Right atrium auricular region (tissue), 2 donors: ENCODE measurements at regions not wholly inside any gene's neighbourhood (a gene's known extent, or its start where the extent isn't known, plus 50 kb on each side); places are given as distances from the start of the nearest gene placed in this dataset.
"Not testable (repeated sequence)": the region's sequence is repeated elsewhere in the genome, so short reads cannot be mapped to it uniquely, and the experiment has no call there.

ENCODE experiments used
- DNase-seq: peaks from one replicate; pipeline ENCODE4 v3.0.0-alpha.2; 2019; ENCODE audit warnings: low spot score
- H3K27ac ChIP-seq, 2 donors: fragments of 200-600 bp; sonication (generic); 1 replicate in 1 of 2; 2 replicates in 1 of 2; pipeline ENCODE4 v1.5.1; 2016 to 2019
- H3K27me3 ChIP-seq, 2 donors: fragments of 200-600 bp; sonication (generic); one replicate each; pipeline versions ENCODE4 v1.5.1 to v1.6.0; 2017 to 2019
- H3K36me3 ChIP-seq: fragments of 200-600 bp; sonication (generic); one replicate; pipeline ENCODE4 v1.5.1; 2016
- H3K4me1 ChIP-seq, 2 donors: fragments of 200-600 bp; sonication (generic); one replicate each; pipeline versions ENCODE4 v1.5.1 to v1.6.0; 2017 to 2019
- H3K4me3 ChIP-seq, 2 donors: fragments of 200-600 bp; sonication (generic); 1 replicate in 1 of 2; 2 replicates in 1 of 2; pipeline ENCODE4 v1.5.1; 2017 to 2019; ENCODE audit warnings: mild to moderate bottlenecking in 1 of 2, moderate library complexity in 1 of 2
- H3K9me3 ChIP-seq, 2 donors: fragments of 200-600 bp; sonication (generic); one replicate each; pipeline ENCODE4 v1.5.1; 2019
- TF ChIP-seq, protein P1 (sequence below), 2 donors: fragments of 200-600 bp; sonication (generic); IDR thresholded peaks; one replicate each; pipeline ENCODE4 v1.5.1; 2019; ENCODE audit warnings: antibody characterized with exemption in 2 of 2

DNA sequence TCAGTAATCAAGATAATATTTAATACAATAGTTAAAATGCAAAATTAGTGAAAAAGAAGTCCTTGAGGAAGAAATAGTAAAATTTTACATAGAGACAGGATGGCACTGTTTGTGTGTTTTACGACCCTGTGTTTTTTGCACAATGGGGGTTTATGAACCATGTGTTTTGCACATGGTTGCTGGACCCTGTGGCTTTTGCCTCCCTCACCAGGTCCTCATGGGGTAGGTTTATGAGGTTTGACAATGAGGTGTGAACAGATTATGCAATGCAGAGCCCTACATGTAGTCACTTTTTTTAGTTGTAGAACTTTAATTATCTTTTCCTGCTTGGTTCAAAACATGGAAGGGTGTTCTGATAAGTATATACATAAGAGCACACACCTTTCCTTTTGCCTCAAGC lies 366.3 kb upstream of the FAR2 start:
- Histone ChIP-seq H3K27ac (no peak overlapping the region), H3K9me3 (no peaks in the 10 kb centered on the region), H3K4me3 (no peak overlapping the region), H3K27me3 (no peaks in the 10 kb centered on the region), H3K4me1 (no peaks in the 10 kb centered on the region), H3K36me3 (no peaks in the 10 kb centered on the region)
- TF ChIP-seq, protein P1, sequence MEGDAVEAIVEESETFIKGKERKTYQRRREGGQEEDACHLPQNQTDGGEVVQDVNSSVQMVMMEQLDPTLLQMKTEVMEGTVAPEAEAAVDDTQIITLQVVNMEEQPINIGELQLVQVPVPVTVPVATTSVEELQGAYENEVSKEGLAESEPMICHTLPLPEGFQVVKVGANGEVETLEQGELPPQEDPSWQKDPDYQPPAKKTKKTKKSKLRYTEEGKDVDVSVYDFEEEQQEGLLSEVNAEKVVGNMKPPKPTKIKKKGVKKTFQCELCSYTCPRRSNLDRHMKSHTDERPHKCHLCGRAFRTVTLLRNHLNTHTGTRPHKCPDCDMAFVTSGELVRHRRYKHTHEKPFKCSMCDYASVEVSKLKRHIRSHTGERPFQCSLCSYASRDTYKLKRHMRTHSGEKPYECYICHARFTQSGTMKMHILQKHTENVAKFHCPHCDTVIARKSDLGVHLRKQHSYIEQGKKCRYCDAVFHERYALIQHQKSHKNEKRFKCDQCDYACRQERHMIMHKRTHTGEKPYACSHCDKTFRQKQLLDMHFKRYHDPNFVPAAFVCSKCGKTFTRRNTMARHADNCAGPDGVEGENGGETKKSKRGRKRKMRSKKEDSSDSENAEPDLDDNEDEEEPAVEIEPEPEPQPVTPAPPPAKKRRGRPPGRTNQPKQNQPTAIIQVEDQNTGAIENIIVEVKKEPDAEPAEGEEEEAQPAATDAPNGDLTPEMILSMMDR (IDR thresholded peaks at IDR 0.05): no peak
- no peak for DNase-seq

DNA sequence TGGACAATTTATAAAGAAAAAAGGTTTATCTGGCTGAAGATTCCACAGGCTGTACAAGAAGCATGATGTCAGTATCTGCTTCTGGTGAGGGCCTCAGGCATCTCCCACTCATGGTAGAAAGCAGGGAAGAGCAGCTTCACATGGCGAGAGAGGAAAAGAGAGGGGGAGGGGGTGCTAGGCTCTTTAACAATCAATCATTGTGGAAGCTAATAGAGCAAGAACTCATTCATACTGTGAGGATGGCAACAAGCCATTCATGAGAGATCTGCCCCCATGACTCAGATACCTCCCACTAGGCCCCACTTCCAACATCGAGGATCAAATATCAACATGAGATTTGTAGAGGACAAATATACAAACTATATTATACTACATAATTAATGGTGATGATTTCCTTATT lies 361.9 kb upstream of the FAR2 start:
- no peak overlapping the region for H3K27ac ChIP-seq
- H3K9me3 ChIP-seq: no peaks in the 10 kb centered on the region
- TF ChIP-seq, protein P1 (IDR thresholded peaks at IDR 0.05): no peak
- H3K4me3 ChIP-seq: no peak overlapping the region
- no peaks in the 10 kb centered on the region for H3K36me3 ChIP-seq
- no peak for DNase-seq
- no peaks in the 10 kb centered on the region for H3K4me1 ChIP-seq
- H3K27me3 ChIP-seq: no peaks in the 10 kb centered on the region

DNA sequence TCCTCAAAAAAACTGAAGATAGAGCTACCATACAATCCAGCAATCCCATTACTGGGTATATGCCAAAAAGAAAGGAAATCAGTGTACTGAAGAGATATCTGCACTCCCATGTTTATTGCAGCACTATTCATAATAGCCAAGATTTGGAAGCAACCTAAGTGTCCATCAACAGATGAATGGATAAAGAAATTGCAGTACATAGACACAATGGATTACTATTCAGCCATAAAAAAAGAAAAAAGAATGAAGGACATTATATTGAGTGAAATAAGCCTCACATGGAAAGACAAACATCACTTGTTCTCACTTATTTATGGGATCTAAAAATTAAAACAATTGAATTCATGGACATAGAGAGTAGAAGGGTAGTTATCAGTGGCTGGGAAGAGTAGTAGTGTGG lies 360.8 kb upstream of the FAR2 start:
- H3K9me3 ChIP-seq, H3K4me3 ChIP-seq, H3K4me1 ChIP-seq, H3K27me3 ChIP-seq, H3K27ac ChIP-seq, H3K36me3 ChIP-seq, DNase-seq: not testable (repeated sequence)

DNA sequence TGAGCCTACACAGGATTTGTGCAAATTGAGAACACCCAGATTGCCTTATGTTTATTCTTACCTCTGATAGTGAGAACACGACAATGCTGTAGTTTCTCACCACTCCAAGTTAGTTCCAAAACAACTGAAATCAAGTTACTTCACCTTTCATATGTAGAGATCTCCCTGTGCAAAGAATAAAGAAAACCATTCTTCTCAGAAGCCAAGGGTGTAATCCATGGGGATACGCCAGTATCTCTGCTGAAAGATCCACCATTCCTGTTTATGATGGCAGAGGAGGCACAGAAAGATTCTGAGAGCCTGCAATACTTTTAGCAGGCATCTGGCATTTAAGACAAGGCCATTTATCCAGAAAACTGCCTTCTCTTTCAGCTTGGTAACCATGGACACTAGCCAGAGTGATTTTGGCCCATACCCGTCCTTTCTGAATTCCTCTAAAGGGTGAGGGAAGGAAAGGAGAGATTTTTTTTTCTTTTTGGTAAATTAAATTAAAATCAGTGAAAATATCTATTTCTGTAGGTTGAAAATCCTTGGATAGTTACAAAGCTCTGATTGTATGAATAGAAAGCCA lies 355.4 kb upstream of the FAR2 start:
- H3K4me1 ChIP-seq: no peaks in the 10 kb centered on the region
- no peak overlapping the region for H3K27ac ChIP-seq
- peaks cover 0 to 3% of the 10 kb centered on the region in 2 donors for H3K9me3 ChIP-seq
- H3K27me3 ChIP-seq: no peaks in the 10 kb centered on the region
- H3K4me3 ChIP-seq: no peak overlapping the region
- TF ChIP-seq, protein P1 (IDR thresholded peaks at IDR 0.05): no peak
- no peak for DNase-seq
- no peaks in the 10 kb centered on the region for H3K36me3 ChIP-seq

DNA sequence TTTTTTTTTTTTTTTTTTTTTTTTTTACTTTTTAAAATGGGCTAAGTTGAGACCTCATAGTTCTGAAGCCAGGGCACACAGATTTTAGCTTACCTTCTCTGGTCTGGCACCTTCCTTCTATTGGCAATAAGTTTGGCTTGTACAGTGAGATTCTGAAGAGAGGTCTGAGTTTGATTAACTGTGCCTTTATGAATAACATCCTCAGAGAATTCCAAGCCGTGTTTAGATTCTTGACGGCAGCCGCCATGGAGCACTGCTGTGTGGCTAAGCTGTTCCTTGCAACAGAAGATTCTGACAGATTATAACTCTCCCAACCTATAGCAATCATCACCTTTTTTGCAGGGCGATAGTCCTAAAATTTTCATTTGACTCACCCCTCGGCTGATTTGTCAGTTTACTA lies 354.9 kb upstream of the FAR2 start:
- Histone ChIP-seq H3K9me3 (peaks cover 0 to 3% of the 10 kb centered on the region in 2 donors), H3K36me3 (no peaks in the 10 kb centered on the region), H3K27ac (no peak overlapping the region), H3K4me3 (no peak overlapping the region), H3K4me1 (no peaks in the 10 kb centered on the region), H3K27me3 (no peaks in the 10 kb centered on the region)
- TF ChIP-seq, protein P1 (IDR thresholded peaks at IDR 0.05): no peak
- no peak for DNase-seq

DNA sequence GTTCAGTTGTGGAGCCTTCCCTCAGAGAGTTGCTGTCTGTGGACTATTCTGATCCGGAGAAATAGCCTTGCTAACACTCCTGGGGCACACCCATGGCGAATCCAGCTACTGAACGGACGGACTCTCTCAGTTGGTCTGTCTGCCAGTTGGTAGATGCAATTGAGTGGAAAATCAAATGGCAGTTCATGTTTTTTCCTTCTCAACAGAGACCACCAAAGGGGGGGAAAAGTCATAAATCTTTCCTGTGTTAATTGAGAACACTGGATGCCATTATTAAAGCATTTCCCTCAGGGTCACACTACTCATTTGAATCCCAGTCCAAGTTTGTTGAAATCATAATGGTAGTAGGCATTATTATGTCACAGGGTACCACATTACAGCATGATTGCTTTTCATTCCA lies 354.3 kb upstream of the FAR2 start:
- TF ChIP-seq, protein P1 (IDR thresholded peaks at IDR 0.05): no peak
- Histone ChIP-seq H3K36me3 (no peaks in the 10 kb centered on the region), H3K9me3 (peaks cover 0 to 3% of the 10 kb centered on the region in 2 donors), H3K4me3 (no peak overlapping the region), H3K27ac (no peak overlapping the region), H3K27me3 (no peaks in the 10 kb centered on the region), H3K4me1 (no peaks in the 10 kb centered on the region)
- no peak for DNase-seq
